Esophagus squamous epithelium (tissue), 4 donors: ENCODE measurements at regions not wholly inside any gene's neighbourhood (a gene's known extent, or its start where the extent isn't known, plus 50 kb on each side); places are given as distances from the start of the nearest gene placed in this dataset.

ENCODE experiments used
- CTCF ChIP-seq, 6 experiments: fragments of 450-650 bp in 4 of 6; fragments of 200-600 bp in 2 of 6; sonication (generic) in 2 of 6; IDR thresholded peaks; one replicate each; pipeline ENCODE4 v1.5.1; 2016 to 2019; ENCODE audit warnings: antibody characterized with exemption in 6 of 6, mild to moderate bottlenecking in 4 of 6, moderate library complexity in 4 of 6
- POLR2A ChIP-seq, 4 donors: fragments of 450-650 bp; IDR thresholded peaks; one replicate each; pipeline ENCODE4 v1.6.1; 2017; ENCODE audit warnings: antibody characterized with exemption in 4 of 4, mild to moderate bottlenecking in 4 of 4, moderate library complexity in 3 of 4

- TF ChIP-seq CTCF (IDR thresholded peaks at IDR 0.05) (no peak), POLR2A (IDR thresholded peaks at IDR 0.05) (no peak)
Observed at GRCh38 chr9:127559247-127559680, 52.8 kb upstream of the STXBP1 start.
